ENCODE measurements at regions not wholly inside any gene's neighbourhood (a gene's known extent, or its start where the extent isn't known, plus 50 kb on each side); places are given as distances from the start of the nearest gene placed in this dataset.
A peak's percentile ranks its signal among the peaks of the same experiment; 100 is the strongest.

DNA sequence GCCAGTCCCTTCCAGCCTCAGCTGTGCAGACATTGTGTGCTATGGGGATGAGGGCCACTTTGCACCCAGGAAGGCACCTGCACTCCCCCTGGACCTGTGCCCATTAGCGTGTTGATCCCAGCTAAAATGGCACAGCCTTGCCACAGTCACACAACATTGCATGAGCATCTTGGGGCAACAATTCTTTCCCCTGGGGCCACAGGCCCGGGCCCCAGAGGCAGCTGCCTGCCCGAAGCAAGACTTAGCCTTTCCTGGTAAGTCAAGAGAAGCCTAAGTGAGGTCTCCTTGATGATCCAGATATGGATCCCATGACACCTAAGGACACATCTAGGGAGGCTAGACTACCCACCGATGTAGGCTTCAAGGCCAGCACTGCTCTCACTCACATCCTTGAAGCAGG, 202.1 kb downstream of the BCL11A start:
- H4K91ac ChIP-seq (replicated peaks; ENCODE audit: insufficient read length, low read length): no peak overlapping the region
- H3K9me3 ChIP-seq (ENCODE audit: insufficient read depth in 2 of 2, low read depth in 1 of 2, low read length in 1 of 2): no peaks in the 10 kb centered on the region
- no peaks in the 10 kb centered on the region; a peak in 2 of 7 replicates for H3K4me1 ChIP-seq (replicated peaks in 1 of 4; ENCODE audit: control insufficient read depth in 3 of 4, insufficient read depth in 4 of 4, low read length in 3 of 4)
- no peak overlapping the region for H4K8ac ChIP-seq (ENCODE audit: extremely low read depth, insufficient read depth, low read length)
- no peak overlapping the region for H2BK120ac ChIP-seq (replicated peaks; ENCODE audit: low read depth, low read length)
- H4K5ac ChIP-seq (ENCODE audit: insufficient read length, low read depth, low read length): no peak overlapping the region
- no peak overlapping the region for H3K14ac ChIP-seq (ENCODE audit: insufficient read length)
- H3K79me1 ChIP-seq (ENCODE audit: low read depth, low read length): no peaks in the 10 kb centered on the region
- no peaks in the 10 kb centered on the region for H3K27me3 ChIP-seq (replicated peaks in 1 of 4; ENCODE audit: control insufficient read depth in 3 of 4, extremely low read depth in 1 of 4, insufficient read depth in 3 of 4, low read length in 3 of 4)
- FAIRE-seq (no peak), DNase-seq (ENCODE audit: low read depth in 1 of 2, low spot score in 2 of 2) (no peak)
- POLR2A ChIA-PET (ENCODE audit: partially characterized antibody): no interaction called here
- 89% methylated on average over 4 of the region's 4 CpGs; no CpG with 5 or more reads in 1 of the 2 experiments for WGBS, 2 experiments (ENCODE audit: extremely low coverage in 1 of 2, insufficient coverage in 1 of 2, insufficient read length in 1 of 2, insufficient replicate concordance in 2 of 2, low coverage in 1 of 2, low lambda C conversion rate in 2 of 2, missing lambda C conversion rate in 1 of 2)
- H2BK20ac ChIP-seq (ENCODE audit: low read length): no peak overlapping the region; the same call in 1 of the 2 replicates
- H2BK12ac ChIP-seq (ENCODE audit: low read depth, low read length): no peak overlapping the region
- no peaks in the 10 kb centered on the region; the same call in 1 of the 2 replicates for H3K23me2 ChIP-seq (ENCODE audit: low read depth, low read length)
- H3K18ac ChIP-seq (ENCODE audit: extremely low read depth, low read length): no peak overlapping the region
- H3K9ac ChIP-seq (replicated peaks in 1 of 4; ENCODE audit: extremely low read depth in 1 of 4, low read depth in 3 of 4, low read length in 3 of 4): no peak overlapping the region
- H3K4me3 ChIP-seq (ENCODE audit: extremely low read depth in 1 of 4, insufficient read depth in 2 of 4, low read depth in 3 of 4, low read length in 4 of 4): no peak overlapping the region
- TF ChIP-seq EP300 (IDR thresholded peaks at IDR 0.05; ENCODE audit: borderline replicate concordance in 1 of 2, low read depth in 2 of 2, low read length in 2 of 2): no peak
- TF ChIP-seq, protein P1, sequence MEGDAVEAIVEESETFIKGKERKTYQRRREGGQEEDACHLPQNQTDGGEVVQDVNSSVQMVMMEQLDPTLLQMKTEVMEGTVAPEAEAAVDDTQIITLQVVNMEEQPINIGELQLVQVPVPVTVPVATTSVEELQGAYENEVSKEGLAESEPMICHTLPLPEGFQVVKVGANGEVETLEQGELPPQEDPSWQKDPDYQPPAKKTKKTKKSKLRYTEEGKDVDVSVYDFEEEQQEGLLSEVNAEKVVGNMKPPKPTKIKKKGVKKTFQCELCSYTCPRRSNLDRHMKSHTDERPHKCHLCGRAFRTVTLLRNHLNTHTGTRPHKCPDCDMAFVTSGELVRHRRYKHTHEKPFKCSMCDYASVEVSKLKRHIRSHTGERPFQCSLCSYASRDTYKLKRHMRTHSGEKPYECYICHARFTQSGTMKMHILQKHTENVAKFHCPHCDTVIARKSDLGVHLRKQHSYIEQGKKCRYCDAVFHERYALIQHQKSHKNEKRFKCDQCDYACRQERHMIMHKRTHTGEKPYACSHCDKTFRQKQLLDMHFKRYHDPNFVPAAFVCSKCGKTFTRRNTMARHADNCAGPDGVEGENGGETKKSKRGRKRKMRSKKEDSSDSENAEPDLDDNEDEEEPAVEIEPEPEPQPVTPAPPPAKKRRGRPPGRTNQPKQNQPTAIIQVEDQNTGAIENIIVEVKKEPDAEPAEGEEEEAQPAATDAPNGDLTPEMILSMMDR (IDR thresholded peaks at IDR 0.05; ENCODE audit: control extremely low read depth in 1 of 3, insufficient read depth in 1 of 3, low read depth in 1 of 3, low read length in 3 of 3): no peak
- 0 out of 2 replicates have a peak overlapping the region, but pooled peaks have one; percentile 57 for H2AK5ac ChIP-seq (ENCODE audit: low read depth, low read length)
- no peak overlapping the region for H3K4me2 ChIP-seq (ENCODE audit: insufficient read depth in 1 of 2, low read depth in 2 of 2, low read length in 2 of 2)
- no peaks in the 10 kb centered on the region for H4K20me1 ChIP-seq (replicated peaks in 1 of 2; ENCODE audit: control insufficient read depth in 1 of 2, insufficient read depth in 2 of 2, low read length in 2 of 2)
- H2BK5ac ChIP-seq (ENCODE audit: low read depth, low read length): no peak overlapping the region
- H3K23ac ChIP-seq (ENCODE audit: insufficient read length): no peak overlapping the region
- no peak overlapping the region for H3K4ac ChIP-seq (replicated peaks; ENCODE audit: insufficient read length, low read depth, low read length)
- H3K79me2 ChIP-seq (ENCODE audit: control insufficient read depth in 1 of 2, insufficient read depth in 2 of 2, low read length in 2 of 2): no peaks in the 10 kb centered on the region
- H2AFZ ChIP-seq (ENCODE audit: low read length): no peak overlapping the region
- no peak overlapping the region for H2BK15ac ChIP-seq (ENCODE audit: low read length)
- H3K36me3 ChIP-seq (ENCODE audit: control insufficient read depth in 2 of 4, insufficient read depth in 4 of 4, low read length in 3 of 4): no peaks in the 10 kb centered on the region
- no peak overlapping the region for H3K27ac ChIP-seq (ENCODE audit: low read depth, low read length)
- H3K56ac ChIP-seq (replicated peaks; ENCODE audit: insufficient read length, low read depth, low read length): no peak overlapping the region
- CTCF ChIA-PET (ENCODE audit: partially characterized antibody): interaction anchor here (0.8 to 1.2 kb wide), 3 partner anchors 11 to 199 kb away, joined by 3 to 4 read pairs (median 3); no protein-coding TSS in a partner anchor
